GM12875 (cell line): ENCODE measurements at regions not wholly inside any gene's neighbourhood (a gene's known extent, or its start where the extent isn't known, plus 50 kb on each side); places are given as distances from the start of the nearest gene placed in this dataset.
"Not testable (repeated sequence)": the region's sequence is repeated elsewhere in the genome, so short reads cannot be mapped to it uniquely, and the experiment has no call there.

Source experiments
- H3K4me3 ChIP-seq: one replicate; pipeline ENCODE4 v1.5.1; 2011; ENCODE audit warnings: low read depth, low read length, control low read depth
- TF ChIP-seq, protein P1 (sequence below): IDR thresholded peaks from 2 replicates; pipeline ENCODE4 v1.5.1; 2011; ENCODE audit warnings: low read depth, mild to moderate bottlenecking, control low read depth, inconsistent platforms, low read length, moderate library complexity, borderline replicate concordance; ENCODE audit not compliant: insufficient read depth

- no peak overlapping the region for H3K4me3 ChIP-seq
- TF ChIP-seq, protein P1, sequence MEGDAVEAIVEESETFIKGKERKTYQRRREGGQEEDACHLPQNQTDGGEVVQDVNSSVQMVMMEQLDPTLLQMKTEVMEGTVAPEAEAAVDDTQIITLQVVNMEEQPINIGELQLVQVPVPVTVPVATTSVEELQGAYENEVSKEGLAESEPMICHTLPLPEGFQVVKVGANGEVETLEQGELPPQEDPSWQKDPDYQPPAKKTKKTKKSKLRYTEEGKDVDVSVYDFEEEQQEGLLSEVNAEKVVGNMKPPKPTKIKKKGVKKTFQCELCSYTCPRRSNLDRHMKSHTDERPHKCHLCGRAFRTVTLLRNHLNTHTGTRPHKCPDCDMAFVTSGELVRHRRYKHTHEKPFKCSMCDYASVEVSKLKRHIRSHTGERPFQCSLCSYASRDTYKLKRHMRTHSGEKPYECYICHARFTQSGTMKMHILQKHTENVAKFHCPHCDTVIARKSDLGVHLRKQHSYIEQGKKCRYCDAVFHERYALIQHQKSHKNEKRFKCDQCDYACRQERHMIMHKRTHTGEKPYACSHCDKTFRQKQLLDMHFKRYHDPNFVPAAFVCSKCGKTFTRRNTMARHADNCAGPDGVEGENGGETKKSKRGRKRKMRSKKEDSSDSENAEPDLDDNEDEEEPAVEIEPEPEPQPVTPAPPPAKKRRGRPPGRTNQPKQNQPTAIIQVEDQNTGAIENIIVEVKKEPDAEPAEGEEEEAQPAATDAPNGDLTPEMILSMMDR, result no peak
These were observed 198.9 kb downstream of the IPMK start for GRCh38 chr10:58068809-58069208.

GRCh38 chr10:58066979-58067378, 200.7 kb downstream of the IPMK start:
- TF ChIP-seq, protein P1, result no peak
- no peak overlapping the region for H3K4me3 ChIP-seq

- no peak overlapping the region for H3K4me3 ChIP-seq
- TF ChIP-seq, protein P1, result no peak
These were observed 201.6 kb downstream of the IPMK start for GRCh38 chr10:58066126-58066525.

DNA sequence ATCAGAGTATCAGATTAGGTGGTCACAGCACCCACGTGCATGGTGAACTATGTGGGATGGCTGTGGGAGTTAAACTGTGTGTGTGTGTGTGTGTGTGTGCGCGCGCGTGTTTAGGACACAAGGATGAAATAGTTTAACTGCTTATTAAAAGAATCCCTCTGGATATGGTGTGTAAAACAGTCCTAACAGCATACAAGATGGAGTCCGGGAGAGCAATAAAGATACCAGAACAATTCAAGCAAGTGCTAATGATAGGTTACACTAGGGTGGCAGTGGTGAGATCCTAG, 202.2 kb downstream of the IPMK start:
- H3K4me3 ChIP-seq, result no peak overlapping the region
- TF ChIP-seq, protein P1, result no peak

GRCh38 chr10:58064714-58065528, 202.8 kb downstream of the IPMK start:
- H3K4me3 ChIP-seq, result no peak overlapping the region
- TF ChIP-seq, protein P1, result peak; percentile 40; the same call in 1 of the 2 replicates

DNA sequence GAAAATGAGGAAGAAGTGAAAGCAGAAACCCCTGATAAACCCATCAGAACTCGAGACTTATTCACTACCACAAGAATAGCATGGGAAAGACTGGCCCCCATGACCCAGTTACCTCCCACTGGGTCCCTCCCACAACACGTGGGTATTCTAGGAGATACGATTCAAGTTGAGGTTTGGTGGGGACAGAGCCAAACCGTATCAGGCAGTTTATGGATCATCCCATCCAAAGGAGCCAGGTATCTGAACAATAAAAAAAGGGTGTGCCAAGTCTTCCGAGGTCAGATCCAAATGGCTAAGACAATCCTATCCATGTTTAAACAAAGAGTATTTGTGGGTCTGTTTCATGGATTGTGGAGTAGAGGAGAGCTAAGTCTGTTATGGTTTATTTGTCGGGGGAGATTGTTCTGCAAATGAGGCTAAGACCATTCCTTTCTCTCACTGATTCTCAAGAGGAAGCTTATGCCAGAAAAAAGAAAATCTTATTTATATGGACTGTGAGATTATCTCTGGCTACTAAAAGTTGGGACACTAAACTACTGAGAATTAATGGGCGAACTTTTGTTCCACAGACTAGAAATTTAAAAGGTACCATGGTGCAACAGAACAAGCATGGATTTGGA, 203.7 kb downstream of the IPMK start:
- no peak overlapping the region for H3K4me3 ChIP-seq
- TF ChIP-seq, protein P1, result no peak

DNA sequence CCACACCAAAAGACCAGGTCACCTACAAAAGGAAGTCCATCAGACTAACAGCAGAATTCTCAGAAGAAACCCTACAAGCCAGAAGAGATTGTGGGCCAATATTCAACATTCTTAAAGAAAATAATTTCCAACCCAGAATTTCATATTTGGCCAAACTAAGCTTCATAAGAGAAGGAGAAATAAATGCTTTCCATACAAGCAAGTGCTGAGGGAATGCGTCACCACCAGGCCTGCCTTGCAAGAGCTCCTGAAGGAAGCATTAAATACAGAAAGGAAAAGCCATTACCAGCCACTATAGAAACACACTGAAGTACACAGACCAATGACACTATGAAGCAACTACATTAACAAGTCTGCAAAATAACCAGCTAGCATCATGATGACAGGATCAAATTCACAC, 209.0 kb downstream of the IPMK start:
- not testable (repeated sequence) for H3K4me3 ChIP-seq

GRCh38 chr10:58054881-58055280, 212.8 kb downstream of the IPMK start:
- no peak overlapping the region for H3K4me3 ChIP-seq
- TF ChIP-seq, protein P1, result no peak
